ENCODE measurements at regions not wholly inside any gene's neighbourhood (a gene's known extent, or its start where the extent isn't known, plus 50 kb on each side); places are given as distances from the start of the nearest gene placed in this dataset.

DNA sequence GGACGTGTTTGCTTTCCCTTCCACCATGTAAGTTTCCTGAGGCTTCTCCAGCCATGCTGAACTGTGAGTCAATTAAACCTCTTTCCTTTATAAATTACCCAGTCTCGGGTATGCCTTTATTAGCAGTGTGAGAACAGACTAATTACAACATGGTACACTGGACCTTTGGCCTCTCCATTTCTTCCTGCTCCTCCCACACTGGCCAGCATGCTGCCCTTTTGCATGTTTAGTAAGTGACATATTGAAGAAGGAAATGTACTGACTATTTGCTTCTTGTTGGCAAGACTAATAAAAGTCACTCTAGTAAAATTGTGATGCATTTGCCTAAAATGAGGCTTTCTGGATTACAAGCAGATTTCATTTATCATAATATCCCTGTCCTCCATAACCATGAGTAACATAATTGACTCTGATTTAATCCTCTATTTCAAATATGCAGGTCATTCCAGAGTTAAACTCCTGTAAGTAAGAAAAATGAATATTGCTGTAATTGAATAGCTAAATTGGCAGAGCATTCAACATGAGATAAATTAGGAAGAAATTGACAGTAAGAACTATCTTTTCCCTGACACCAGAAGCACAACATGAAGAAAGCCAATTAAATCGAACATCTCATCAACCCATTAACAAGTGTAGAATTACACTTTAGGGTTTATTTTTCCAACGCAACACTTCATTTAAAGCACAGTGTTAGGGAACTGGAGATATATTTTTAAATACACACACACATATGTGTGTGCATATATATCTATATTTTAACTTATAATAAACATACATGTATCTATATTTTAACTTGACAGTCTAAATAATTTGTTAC, 427.8 kb upstream of the ZP4 start:
- POLR2A ChIA-PET: no interaction called here
- Histone ChIP-seq H3K9me3 (no peaks in the 10 kb centered on the region), H3K4me2 (no peak overlapping the region), H3K4me3 (no peak overlapping the region), H3K27ac (no peak overlapping the region), H3K4me1 (no peaks in the 10 kb centered on the region)
- TF ChIP-seq, protein P1, sequence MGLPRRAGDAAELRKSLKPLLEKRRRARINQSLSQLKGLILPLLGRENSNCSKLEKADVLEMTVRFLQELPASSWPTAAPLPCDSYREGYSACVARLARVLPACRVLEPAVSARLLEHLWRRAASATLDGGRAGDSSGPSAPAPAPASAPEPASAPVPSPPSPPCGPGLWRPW (IDR thresholded peaks at IDR 0.05): no peak
- TF ChIP-seq CBX2 (IDR thresholded peaks at IDR 0.05; ENCODE audit: borderline replicate concordance, low read depth): no peak
- no peak for FAIRE-seq
- ATAC-seq: no peak
- CTCF ChIA-PET: no interaction called here
- WGBS (ENCODE audit: missing lambda C conversion rate): 12% methylated on average over 4 of the region's 4 CpGs
- DNase-seq (ENCODE audit: low read depth in 1 of 2, low spot score in 1 of 2): no peak

DNA sequence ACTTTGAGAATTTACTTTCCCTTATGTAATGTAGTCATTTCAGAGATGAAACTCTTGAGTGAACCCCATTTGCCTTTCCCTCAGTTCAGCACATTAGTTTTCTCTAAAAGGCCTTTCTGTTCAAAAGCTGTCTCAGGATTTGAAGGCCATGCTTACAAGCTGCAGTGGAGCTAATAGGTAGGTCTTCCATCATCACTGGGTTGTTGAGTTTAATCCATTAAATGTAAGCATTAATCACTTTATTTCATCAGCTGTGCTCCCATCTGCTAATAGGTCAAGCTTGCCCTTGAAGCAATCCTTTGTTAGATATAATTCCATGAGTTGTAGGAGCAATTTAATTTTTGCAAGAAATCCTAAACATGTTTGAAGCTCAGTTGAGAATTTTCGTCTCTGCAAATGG, 422.2 kb upstream of the ZP4 start:
- no peak for DNase-seq (ENCODE audit: low read depth in 1 of 2, low spot score in 1 of 2)
- Histone ChIP-seq H3K27ac (no peak overlapping the region), H3K4me3 (no peak overlapping the region), H3K4me1 (no peaks in the 10 kb centered on the region), H3K9me3 (no peaks in the 10 kb centered on the region), H3K4me2 (no peak overlapping the region)
- TF ChIP-seq JUN (IDR thresholded peaks at IDR 0.05) (no peak), HOXA7 (CRISPR knock-in tag; IDR thresholded peaks at IDR 0.05) (no peak), HDAC2 (IDR thresholded peaks at IDR 0.05) (no peak), TP53 (CRISPR knock-in tag; IDR thresholded peaks at IDR 0.05) (no peak), MAZ (IDR thresholded peaks at IDR 0.05; ENCODE audit: borderline replicate concordance, low read depth, low read length) (no peak), RARB (CRISPR knock-in tag; IDR thresholded peaks at IDR 0.05) (no peak), POLR2AphosphoS2 (conservative IDR thresholded peaks at IDR 0.05; ENCODE audit: low read length) (no peak), ZFP36 (IDR thresholded peaks at IDR 0.05; ENCODE audit: borderline replicate concordance, partially characterized antibody) (no peak), CEBPB (IDR thresholded peaks at IDR 0.05) (no peak), NPAS2 (CRISPR knock-in tag; IDR thresholded peaks at IDR 0.05; ENCODE audit: borderline replicate concordance) (no peak), CHD4 (IDR thresholded peaks at IDR 0.05; ENCODE audit: borderline replicate concordance) (no peak)
- TF ChIP-seq, protein P2, sequence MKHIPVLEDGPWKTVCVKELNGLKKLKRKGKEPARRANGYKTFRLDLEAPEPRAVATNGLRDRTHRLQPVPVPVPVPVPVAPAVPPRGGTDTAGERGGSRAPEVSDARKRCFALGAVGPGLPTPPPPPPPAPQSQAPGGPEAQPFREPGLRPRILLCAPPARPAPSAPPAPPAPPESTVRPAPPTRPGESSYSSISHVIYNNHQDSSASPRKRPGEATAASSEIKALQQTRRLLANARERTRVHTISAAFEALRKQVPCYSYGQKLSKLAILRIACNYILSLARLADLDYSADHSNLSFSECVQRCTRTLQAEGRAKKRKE (CRISPR knock-in tag; IDR thresholded peaks at IDR 0.05; ENCODE audit: low read depth): no peak
- TF ChIP-seq, protein P3, sequence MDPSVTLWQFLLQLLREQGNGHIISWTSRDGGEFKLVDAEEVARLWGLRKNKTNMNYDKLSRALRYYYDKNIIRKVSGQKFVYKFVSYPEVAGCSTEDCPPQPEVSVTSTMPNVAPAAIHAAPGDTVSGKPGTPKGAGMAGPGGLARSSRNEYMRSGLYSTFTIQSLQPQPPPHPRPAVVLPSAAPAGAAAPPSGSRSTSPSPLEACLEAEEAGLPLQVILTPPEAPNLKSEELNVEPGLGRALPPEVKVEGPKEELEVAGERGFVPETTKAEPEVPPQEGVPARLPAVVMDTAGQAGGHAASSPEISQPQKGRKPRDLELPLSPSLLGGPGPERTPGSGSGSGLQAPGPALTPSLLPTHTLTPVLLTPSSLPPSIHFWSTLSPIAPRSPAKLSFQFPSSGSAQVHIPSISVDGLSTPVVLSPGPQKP (IDR thresholded peaks at IDR 0.05; ENCODE audit: low read depth, low read length): no peak
- TF ChIP-seq, protein P4, sequence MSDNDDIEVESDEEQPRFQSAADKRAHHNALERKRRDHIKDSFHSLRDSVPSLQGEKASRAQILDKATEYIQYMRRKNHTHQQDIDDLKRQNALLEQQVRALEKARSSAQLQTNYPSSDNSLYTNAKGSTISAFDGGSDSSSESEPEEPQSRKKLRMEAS (IDR thresholded peaks at IDR 0.05): no peak
- POLR2A ChIA-PET: no interaction called here
- CTCF ChIA-PET: interaction anchor here (0.6 kb wide), 1 partner anchor 75 kb away, joined by 4 read pairs; no protein-coding TSS in a partner anchor
- FAIRE-seq: no peak
- ATAC-seq: no peak
- 15% methylated on average over 1 of the region's 1 CpG for WGBS (ENCODE audit: missing lambda C conversion rate)

DNA sequence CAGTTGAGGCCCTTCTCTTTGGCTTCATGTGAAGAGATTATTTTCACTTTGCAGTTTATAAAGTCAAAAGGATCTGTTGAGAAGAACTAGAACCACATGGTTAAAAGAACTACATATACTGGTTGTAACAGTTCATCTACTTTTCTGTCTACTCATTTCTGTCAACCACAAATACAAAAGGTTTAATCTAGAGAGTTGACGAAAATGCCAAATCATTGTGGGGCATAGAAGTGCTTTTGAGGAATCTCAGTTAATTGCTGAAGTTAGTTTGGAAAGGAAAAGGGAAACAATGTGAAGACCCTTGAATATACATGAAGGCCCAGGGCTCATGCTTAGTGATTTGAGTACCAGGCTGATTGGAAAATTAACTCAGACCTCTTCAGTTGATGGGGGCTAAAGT, 415.7 kb upstream of the ZP4 start:
- ChIA-PET POLR2A (no interaction called here), CTCF (interaction anchor here (1.2 kb wide), 1 partner anchor 57 kb away, joined by 3 read pairs; no protein-coding TSS in a partner anchor)
- H3K4me1 ChIP-seq: no peaks in the 10 kb centered on the region
- 6% methylated on average over 1 of the region's 1 CpG for WGBS (ENCODE audit: missing lambda C conversion rate)
- TF ChIP-seq CHD4 (IDR thresholded peaks at IDR 0.05; ENCODE audit: borderline replicate concordance) (no peak), POLR2AphosphoS2 (conservative IDR thresholded peaks at IDR 0.05; ENCODE audit: low read length) (no peak), CBX8 (IDR thresholded peaks at IDR 0.05) (no peak), EP300 (IDR thresholded peaks at IDR 0.05) (no peak), RARB (CRISPR knock-in tag; IDR thresholded peaks at IDR 0.05) (no peak), FOXS1 (CRISPR knock-in tag; IDR thresholded peaks at IDR 0.05) (no peak), CBX2 (IDR thresholded peaks at IDR 0.05; ENCODE audit: borderline replicate concordance, low read depth) (no peak), KDM1A (IDR thresholded peaks at IDR 0.05; ENCODE audit: low read depth) (no peak), HDAC2 (IDR thresholded peaks at IDR 0.05) (no peak)
- no peaks in the 10 kb centered on the region for H3K9me3 ChIP-seq
- no peak overlapping the region for H3K27ac ChIP-seq
- DNase-seq (ENCODE audit: low read depth in 1 of 2, low spot score in 1 of 2): no peak
- FAIRE-seq: no peak
- no peak for ATAC-seq
- no peak overlapping the region for H3K4me3 ChIP-seq
- no peak overlapping the region for H3K4me2 ChIP-seq
